GM19468 (cell line): ENCODE measurements at regions not wholly inside any gene's neighbourhood (a gene's known extent, or its start where the extent isn't known, plus 50 kb on each side); places are given as distances from the start of the nearest gene placed in this dataset.
"Not testable (repeated sequence)": the region's sequence is repeated elsewhere in the genome, so short reads cannot be mapped to it uniquely, and the experiment has no call there.

ENCODE experiments used
- ATAC-seq: cut with Tn5 transposase; IDR thresholded peaks from one replicate; pipeline ENCODE4 v1.9.1; 2021; ENCODE audit warnings: mild to moderate bottlenecking, moderate library complexity, moderate number of reproducible peaks; ENCODE audit not compliant: unreplicated experiment; ENCODE audit errors: extremely low read depth

DNA sequence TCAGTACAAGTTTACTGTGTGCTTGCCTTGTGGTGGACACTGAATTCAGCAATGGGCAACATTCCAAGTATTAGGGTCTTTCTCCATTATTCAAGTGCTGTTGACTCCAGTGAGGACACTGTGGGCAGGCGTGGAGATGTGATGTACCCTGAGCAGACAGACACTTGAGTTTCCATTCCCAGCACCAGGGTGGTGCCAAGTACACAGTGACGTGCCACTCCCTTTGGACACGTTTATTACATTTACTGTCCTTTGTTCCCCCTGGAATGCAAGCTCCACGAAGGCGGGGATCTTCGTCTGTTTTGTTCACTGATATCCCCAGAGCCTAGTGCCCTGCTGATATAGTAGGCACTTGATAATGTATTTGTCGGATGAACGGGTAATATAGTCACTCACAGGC, 130.6 kb upstream of the STX18 start:
- no peak for ATAC-seq

DNA sequence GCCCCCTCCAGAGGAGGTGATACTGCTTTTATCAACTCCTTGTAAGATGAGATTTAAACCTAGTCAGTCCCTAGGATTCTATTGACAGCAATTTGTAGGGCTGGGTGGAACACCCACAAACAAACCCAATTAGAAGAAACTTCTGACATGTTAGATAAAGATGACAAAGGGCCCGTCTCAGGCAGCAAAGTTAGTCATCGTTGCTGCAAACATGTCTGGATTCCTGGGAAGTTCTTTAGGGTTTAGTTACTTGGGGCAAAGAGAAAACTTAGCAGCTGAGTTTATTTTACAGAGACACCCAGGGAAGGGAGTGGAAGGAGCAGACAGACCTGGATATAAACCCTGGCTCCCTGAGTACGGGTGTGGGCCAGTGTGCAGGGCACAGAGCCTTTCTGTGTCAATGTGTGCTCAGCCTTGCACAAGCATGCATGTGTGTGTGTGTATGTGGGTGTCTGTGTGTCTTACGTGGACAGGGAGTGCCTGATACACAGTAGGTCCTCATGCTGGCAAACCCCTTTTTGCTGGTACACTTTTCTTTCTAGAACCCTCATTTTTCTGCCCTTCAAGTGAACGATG, 130.0 kb upstream of the STX18 start:
- no peak for ATAC-seq

DNA sequence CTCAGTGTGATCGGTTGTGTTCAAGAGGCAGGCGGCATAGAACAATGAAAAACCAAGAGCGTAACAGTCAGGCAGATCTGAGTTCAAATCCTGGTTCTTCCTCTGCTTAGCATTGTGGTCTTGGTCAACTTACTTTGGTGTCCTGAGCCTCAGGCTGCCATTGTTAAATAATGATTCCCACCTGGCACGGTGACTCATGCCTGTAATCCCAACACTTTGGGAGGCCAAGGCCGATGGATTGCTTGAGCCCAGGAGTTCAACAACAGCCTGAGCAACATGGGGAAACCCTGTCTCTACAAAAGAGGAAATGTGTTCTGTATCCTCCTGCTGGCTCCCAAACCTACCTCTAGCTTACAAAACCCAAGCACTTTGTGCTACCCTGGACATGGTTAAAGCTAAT, 129.0 kb upstream of the STX18 start:
- no peak for ATAC-seq

DNA sequence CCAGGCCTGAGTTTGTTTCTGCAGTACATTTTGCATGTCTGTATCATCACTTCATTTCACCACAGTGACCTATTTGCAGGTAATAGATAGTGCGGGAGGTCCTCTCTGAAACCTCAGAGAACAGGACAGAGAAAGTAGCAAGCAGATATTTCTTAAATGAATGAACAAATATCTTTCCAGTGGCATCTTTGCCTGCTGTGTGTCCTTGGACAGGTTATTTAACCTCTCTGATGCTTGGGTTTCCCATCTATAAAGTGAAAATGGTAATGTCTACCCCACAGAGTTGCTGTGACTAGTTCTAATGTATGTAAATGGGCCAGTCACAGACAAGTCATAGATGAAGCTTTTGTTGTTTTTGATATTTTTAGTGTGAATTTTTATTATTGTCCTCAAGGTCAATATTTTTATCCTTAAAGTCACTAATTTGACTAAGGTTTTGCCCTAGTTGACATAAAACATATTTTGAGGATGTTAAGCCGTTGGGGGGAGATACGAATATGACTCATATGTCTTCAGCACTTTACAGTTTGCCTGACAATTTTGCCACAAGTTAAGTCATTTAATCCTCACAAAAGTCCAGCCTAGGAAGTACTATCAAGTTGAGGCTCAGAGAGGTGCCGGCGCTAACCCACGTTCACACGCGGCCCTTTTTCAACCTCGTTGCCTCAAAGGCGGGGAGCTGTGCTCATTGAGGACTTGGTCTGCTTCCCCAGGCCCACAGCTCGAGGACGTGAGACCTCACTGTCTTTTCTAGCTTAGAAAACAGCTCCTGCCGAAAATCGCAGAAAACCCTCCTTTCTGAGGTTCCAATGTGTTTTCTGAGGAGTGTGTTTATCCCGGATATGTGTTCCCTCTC, 126.7 kb upstream of the STX18 start:
- no peak for ATAC-seq

GRCh38 chr4:4667622-4668081, 125.8 kb upstream of the STX18 start:
- ATAC-seq: no peak

DNA sequence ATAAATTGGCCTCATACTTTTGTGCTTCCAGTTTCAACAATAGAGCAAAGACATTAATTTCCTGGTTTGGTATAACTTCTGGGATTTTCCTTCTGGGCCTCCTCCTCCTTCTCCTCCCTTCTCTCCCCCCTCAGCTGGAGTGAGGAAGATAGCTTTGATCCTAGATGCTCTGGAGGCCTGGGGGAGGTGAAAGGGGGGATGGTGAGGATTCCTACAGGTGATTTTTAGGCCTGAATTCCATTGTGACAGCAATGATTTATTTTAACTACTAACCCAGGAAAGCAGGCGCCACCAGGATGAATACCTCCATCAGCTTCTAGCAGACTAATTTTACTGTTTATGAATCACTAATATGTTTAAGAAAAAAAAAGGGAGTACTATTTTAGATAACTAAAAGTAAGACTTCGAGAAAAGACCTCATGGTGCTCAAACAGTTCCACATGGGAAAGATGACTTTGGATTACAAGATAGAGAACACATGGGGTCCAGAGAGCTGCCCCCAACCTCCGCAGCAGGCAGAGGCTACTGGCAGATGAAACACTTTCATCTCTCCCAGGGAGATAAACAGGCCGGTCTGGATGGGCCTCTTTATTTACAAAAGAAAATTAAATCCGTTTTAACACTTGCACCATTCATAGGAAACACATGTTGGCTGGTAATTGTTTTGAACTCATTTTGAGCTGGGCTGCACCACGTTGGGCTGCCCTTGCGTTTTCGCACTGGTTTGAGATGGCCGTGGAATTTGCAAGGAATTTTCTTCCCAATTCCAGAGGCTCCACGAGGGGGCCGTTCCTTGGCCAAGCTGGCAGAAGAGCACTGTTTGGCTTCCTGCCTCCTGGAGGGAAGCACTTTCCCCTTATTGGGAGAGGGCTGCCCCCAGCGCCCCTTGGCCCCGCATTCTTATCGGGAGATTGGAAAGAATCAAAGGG, 125.1 kb upstream of the STX18 start:
- no peak for ATAC-seq

DNA sequence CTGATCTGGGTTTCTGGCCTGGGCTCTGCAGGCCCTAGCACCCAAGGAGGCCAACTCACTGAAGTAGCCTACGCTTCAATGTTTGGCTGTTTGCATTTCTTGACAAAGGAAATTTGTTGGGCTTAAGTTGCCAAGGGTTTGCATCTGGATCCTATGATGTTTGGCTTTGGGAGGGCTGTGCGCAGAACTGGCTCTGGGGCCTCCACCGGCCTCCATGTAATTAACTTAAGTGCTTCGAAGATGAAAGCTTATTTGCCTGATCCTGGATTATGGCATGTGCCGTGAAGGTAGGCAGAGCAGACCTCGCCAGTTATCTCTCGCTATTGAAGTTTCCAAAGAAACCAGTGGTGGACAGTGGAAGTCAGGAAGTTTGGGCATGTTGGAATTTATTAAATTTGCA, 124.3 kb upstream of the STX18 start:
- ATAC-seq: no peak

GRCh38 chr4:4664234-4664633, 122.4 kb upstream of the STX18 start:
- ATAC-seq: no peak

GRCh38 chr4:4663028-4663427, 121.2 kb upstream of the STX18 start:
- ATAC-seq: no peak

DNA sequence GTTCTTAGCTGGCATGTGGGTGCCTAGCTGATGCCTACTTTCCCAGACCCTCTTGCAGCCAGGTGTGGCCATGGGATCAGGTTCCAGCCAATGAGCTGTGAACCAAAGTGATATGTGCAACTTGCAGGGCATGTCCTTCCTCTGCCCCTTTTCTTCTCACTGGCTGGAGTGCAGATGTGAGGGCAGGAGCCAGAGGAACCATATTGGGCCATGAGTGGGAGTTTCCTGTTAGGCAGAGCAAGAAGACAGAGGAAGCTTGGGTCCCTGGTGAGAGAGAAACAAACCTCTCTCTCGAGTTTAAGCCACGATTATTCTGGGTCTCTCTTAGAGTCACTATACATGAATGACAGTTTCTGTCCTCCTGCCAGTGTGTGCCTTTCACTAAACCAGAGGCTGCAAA, 120.4 kb upstream of the STX18 start:
- ATAC-seq: no peak

DNA sequence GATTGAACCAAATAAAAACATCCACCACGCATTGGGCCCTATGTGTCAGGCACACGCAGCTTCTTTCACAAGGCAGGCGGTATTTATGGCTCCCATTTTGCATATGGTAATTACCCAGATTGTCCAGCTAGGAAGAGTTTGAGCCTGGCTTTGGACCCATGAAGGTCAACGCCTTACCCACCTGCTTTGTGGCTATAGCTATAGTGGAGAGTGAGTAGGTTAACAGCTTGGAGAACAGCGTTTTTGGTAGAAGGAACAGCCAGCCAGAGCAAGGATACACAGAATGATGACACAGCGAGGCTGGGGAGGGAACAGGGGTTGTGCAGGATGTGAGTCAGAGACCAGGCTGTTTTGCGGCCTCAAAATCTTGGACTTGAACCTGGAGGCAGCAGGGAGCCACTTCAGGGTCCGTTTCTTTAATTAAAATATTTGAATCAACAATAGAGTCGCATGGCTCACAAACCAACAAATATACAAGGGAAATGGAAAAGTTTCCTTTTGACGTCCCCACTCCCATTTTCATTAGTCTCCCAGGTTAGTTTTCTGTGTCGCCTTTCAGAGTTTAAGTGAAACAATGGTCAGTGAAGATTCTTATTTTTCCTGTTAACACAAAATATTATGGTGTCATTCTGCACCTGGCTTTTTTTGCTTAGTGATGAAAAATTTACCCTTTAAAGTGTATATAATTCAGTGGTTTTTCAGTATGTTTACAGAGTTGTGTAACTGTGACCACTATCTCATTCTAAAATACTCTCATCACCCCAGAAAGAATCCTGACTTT, 118.2 kb upstream of the STX18 start:
- ATAC-seq: no peak

- no peak for ATAC-seq
Observed at GRCh38 chr4:4658052-4658451, 116.2 kb upstream of the STX18 start.

DNA sequence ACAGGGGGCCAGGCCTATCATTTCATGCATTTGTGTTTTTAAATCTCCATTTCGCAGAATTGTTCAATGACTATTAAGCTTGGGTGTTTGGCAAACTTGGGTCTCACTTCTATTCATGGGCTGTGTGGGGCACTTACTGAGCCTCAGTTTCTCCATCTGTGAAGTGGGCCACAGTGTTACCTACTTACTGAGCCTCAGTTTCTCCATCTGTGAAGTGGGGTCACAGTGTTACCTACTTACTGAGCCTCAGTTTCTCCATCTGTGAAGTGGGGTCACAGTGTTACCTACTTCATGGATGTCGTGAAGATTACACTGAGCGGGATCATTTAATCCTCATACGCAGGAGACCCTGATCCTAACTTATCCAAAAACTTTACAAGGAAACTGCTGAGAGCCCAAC, 115.1 kb upstream of the STX18 start:
- ATAC-seq: no peak

GRCh38 chr4:4655901-4656300, 114.1 kb upstream of the STX18 start:
- no peak for ATAC-seq

- ATAC-seq: no peak
Observed at GRCh38 chr4:4655011-4655410, 113.2 kb upstream of the STX18 start.

DNA sequence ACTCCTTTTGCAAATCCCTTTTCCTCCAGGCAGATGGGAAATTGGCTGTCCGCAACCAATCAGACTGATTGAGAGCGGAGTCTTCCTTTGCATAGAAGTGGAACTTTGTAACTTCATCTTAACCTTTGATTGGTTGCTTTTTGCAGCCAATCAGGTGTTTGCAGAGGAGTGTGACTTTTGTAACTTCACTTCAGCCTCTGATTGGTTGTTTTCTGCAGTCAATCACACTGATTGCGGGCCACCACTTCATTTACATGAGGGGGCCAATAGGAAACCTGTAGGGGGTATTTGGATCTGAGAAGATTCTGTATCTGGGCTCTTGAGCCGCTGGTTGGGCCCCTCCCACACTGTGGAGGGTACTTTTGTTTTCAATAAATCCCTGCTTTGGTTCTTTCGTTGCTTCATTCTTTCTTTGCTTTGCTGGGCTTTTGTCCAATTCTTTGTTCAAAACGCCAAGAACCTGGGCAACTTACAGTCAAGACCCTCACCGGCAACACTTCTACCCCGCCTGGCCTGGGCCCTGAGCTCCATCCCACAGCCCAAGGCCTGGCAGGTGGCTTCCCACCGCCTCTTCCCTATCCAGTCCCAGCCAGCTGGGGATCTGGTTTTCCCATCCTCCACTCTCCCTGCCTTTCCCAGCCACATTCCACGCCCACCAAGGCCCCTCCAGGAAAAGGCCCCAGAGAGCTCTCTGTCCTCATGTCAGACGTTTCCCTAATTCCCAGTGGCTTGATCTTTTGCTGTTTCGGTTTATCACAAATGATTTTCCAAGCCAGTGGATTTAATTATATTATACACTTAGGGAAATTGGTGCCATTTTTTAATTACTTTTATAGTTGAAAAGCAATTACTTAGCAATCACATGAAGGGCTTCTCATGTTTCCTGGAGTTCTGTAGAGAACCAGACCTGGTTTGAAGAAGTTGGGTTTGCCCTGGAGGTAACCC, 110.2 kb upstream of the STX18 start:
- no peak for ATAC-seq

GRCh38 chr4:4647041-4647440, 105.2 kb upstream of the STX18 start:
- ATAC-seq: no peak

GRCh38 chr4:4645743-4646142, 103.9 kb upstream of the STX18 start:
- no peak for ATAC-seq

GRCh38 chr4:4644277-4644676, 102.4 kb upstream of the STX18 start:
- ATAC-seq: not testable (repeated sequence)
